GM12872 (cell line): ENCODE measurements at regions not wholly inside any gene's neighbourhood (a gene's known extent, or its start where the extent isn't known, plus 50 kb on each side); places are given as distances from the start of the nearest gene placed in this dataset.

Experiments used
- TF ChIP-seq, protein P1 (sequence below): IDR thresholded peaks from 3 replicates; pipeline ENCODE4 v1.5.1; 2011; ENCODE audit warnings: low read depth, mild to moderate bottlenecking, low read length, moderate library complexity; ENCODE audit not compliant: insufficient read depth

DNA sequence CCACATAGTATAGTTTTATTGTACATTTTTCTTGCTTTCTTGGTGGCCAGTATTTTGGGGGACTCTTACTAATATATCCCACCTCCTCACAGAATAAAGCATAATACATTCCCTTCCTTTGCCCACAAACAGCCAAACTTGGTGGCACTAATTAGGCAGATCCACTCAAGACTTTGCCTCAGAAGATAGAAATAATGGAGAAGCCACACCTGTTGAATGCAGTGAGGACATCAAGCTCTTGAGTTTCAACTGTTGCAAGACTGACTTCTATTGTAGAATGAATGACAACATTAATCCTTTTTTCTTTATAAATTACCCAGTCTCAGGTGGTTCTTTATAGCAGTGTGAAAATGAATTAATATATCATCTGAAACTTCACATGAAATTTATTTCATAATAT lies 1183.6 kb upstream of the ATXN8OS start:
- TF ChIP-seq, protein P1, sequence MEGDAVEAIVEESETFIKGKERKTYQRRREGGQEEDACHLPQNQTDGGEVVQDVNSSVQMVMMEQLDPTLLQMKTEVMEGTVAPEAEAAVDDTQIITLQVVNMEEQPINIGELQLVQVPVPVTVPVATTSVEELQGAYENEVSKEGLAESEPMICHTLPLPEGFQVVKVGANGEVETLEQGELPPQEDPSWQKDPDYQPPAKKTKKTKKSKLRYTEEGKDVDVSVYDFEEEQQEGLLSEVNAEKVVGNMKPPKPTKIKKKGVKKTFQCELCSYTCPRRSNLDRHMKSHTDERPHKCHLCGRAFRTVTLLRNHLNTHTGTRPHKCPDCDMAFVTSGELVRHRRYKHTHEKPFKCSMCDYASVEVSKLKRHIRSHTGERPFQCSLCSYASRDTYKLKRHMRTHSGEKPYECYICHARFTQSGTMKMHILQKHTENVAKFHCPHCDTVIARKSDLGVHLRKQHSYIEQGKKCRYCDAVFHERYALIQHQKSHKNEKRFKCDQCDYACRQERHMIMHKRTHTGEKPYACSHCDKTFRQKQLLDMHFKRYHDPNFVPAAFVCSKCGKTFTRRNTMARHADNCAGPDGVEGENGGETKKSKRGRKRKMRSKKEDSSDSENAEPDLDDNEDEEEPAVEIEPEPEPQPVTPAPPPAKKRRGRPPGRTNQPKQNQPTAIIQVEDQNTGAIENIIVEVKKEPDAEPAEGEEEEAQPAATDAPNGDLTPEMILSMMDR, result no peak

DNA sequence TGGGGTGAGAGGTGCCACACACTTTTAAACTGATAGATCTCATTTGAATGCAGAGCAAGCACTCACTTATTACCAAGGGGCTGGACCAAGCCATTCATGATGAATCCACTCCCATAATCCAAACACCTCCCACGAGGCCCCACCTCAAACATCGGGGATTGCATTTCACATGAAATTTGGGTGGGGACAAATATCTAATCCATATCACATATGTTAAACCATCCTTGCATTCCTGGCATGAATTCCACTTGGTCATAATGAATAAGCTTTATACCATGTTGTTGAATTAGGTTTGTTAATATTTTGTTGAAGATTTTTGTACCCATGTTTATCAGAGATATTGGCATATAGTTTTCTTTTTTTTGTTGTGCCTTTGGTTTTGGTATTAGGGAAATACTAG lies 1198.7 kb upstream of the ATXN8OS start:
- TF ChIP-seq, protein P1, result no peak

DNA sequence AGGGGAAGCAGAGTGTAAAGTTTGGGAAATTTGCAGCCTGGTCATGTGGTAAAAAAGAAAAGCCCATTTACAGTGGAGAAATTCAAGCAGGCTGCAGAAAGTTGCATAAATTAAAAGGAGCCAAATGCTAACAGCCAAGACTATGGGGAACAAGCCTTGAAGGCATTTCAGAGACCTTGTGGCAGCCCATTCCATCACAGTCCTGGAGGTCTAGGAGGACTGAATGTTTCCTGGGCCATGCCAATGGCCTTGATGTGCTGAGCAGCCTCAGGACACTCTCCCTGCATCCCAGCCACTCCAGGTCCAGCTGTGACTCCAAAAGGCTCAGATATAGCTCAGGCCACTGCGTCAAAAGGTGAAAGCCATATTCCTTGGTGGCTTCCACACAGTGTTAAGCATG lies 1202.4 kb upstream of the ATXN8OS start:
- TF ChIP-seq, protein P1, result no peak

DNA sequence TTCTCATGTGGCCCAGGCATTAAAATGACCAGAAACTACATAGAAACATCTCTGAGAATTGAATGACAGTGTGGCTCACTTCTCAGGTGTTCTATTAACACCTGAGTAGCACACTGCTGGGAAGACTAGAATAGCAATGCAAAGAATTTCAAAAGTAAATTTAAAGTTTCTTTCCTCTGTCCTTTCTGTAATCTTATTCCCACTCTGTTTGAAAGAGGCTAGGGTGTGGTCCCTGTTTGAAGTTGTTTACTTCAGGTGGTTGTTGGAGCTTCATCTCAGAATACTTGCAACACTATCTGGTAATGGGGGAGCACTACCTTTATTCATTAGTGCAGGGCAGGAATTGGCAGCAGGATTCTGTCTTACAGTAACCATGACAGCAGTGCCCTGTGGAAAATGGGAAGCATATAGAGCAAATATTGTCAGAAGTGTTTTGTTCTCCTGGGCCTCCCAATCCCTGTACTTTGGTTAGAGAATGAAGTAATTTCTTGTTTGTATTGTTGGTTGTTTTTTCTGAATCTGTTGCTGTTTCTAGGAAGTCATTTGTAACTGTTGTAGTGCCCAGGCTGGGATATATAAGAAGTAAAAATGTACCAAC lies 1210.2 kb upstream of the ATXN8OS start:
- TF ChIP-seq, protein P1, result no peak

DNA sequence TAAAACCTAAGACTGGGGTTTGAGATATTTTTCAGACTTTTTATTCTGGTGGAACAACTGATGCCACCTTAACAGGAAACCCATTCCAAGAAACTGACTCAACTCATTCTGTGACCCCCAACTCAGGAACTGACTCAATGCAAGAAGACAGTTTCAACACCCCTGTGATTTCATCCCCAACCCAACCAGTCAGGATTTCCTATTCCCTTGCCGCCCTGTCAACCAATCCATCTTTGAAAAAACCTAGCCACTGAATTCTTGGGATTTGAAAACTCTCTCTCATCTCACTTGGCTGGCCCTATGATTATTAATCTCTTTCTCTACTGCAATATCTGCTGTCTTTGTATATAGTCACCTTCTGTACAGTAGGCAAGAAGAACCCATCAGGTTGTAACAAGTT lies 1211.9 kb upstream of the ATXN8OS start:
- TF ChIP-seq, protein P1, result no peak

DNA sequence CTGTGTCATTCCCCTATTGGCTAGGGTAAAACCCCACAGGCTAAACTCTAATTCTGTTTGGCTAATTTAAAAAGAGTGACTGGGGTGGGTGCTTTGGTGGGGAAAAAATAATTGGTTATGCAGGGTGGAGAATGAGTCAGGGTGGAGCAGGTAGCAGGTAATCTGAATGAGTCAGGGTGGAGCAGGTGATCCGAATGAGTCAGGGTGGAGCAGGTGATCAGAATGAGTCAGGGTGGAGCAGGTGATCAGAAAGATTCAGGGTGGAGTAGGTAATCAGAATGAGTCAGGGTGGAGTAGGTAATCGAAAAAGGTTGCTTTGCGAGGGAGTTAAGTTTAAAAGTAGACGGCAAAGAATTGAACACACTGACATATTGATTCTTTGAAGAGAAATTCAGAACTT lies 1218.8 kb upstream of the ATXN8OS start:
- TF ChIP-seq, protein P1, result no peak

DNA sequence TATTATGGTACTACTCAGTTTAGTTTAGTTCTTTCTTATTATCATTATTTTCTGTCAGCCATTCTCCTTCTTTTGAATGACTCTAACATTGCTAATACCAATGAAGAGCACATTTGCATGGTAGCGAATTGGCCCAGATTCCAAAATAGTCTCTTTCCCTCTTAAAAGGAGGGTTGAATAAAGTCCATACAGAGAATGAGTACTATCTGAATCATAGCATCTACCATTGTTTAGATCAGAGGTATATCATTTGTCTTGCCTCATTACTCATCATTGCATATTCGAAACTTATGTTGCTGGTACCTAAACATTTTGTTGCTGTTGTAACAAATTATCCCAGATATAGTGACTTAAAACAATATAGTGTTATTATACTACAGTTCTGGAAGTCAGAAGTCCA lies 1235.3 kb upstream of the ATXN8OS start:
- TF ChIP-seq, protein P1, result no peak
